ENCODE measurements at regions not wholly inside any gene's neighbourhood (a gene's known extent, or its start where the extent isn't known, plus 50 kb on each side); places are given as distances from the start of the nearest gene placed in this dataset.

GRCh38 chr9:86663905-86664304 lies 283.4 kb downstream of the GAS1 start:
- DNase-seq (ENCODE audit: low spot score), result no peak
- TF ChIP-seq, protein P1, sequence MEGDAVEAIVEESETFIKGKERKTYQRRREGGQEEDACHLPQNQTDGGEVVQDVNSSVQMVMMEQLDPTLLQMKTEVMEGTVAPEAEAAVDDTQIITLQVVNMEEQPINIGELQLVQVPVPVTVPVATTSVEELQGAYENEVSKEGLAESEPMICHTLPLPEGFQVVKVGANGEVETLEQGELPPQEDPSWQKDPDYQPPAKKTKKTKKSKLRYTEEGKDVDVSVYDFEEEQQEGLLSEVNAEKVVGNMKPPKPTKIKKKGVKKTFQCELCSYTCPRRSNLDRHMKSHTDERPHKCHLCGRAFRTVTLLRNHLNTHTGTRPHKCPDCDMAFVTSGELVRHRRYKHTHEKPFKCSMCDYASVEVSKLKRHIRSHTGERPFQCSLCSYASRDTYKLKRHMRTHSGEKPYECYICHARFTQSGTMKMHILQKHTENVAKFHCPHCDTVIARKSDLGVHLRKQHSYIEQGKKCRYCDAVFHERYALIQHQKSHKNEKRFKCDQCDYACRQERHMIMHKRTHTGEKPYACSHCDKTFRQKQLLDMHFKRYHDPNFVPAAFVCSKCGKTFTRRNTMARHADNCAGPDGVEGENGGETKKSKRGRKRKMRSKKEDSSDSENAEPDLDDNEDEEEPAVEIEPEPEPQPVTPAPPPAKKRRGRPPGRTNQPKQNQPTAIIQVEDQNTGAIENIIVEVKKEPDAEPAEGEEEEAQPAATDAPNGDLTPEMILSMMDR (IDR thresholded peaks at IDR 0.05; ENCODE audit: extremely low read depth, missing control alignments), result no peak

GRCh38 chr9:86662890-86663468 lies 284.3 kb downstream of the GAS1 start:
- DNase-seq (ENCODE audit: low spot score), result no peak
- TF ChIP-seq, protein P1 (IDR thresholded peaks at IDR 0.05; ENCODE audit: extremely low read depth, missing control alignments), result no peak

DNA sequence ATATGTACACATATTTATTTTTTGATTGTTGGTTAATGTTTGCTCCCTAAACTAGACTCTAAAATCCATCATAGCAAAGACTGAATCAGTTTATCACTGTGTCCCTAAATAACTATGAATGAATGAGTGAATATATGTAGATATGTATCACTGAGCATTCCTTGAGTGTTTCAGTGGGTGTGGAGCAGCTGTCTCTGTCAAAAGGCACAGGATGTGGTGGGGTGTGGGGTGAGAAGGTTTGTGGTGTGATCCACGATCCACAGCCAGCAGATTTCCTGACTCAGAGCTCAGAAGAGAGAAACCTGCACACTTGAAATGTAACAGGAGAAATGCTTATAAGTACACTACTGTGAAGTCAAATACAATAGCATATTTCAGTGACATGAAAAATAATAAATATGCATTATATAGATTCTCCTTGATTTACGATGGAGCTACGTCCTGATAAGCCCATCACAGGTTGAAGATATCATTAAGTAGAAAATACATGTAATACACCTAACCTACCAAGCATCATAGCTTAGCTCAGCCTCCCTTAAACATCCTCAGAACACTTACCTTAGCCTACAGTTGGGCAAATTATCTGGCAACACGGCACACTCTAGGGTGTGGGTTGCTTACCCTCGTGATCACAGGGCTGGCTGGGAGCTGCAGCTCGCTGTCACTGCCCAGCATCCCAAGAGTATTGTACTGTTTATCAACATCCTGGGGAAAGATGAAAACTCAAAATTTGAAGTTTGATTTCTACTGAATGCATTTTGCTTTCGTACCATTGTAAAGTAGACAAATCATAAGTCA lies 287.0 kb downstream of the GAS1 start:
- no peak for DNase-seq (ENCODE audit: low spot score)
- TF ChIP-seq, protein P1 (IDR thresholded peaks at IDR 0.05; ENCODE audit: extremely low read depth, missing control alignments), result no peak

DNA sequence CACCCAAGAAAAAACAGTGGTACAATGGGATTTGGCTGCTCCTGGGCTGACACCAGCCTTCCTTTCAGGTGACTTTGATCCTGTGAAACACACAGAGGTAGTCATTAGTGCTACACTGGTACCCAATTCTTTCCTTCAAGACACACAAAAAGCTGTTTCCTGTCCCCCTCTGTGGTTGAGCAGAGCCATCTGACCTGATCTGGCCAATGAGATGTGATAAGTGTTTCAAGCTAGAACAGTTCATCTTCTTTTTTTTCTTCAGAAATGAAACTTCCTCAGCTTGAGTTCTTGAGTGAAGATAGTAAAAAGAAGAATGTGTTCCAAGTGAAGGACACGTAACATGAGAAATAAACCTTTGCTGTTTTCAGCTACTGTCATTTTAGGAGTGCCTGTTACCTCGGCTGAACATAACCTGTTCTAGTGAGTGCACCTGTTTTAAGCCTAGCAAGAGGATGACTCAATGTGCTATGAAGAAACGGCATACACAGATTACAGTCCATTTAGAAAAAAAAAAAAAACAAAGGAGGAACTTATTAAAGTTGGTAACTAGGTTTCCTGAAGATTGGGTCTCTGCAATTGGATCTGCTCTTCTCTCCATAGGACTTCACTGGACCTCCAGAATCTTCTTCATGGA lies 287.8 kb downstream of the GAS1 start:
- DNase-seq (ENCODE audit: low spot score), result no peak

DNA sequence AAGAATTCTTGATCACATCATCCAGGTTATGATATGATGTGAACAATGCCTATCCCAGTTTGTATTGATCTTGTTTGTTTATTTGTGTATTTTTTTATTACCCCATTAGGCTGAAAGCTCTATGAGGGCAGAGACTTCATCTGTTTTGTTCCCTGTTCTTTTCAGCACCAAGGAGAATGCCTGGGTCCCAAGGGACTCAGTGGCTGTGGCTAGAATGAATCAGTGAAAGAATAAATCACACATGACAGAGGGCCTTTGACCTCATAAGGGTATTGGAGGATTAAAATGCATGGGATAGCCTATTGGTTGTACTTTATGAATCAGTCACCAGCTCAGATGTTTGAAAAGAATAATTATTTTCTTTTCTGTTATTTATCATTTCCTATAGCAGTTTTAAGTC lies 292.2 kb downstream of the GAS1 start:
- no peak for DNase-seq (ENCODE audit: low spot score)
- TF ChIP-seq, protein P1 (IDR thresholded peaks at IDR 0.05; ENCODE audit: extremely low read depth, missing control alignments), result no peak

More for the DNA sequence above, 287.8 kb downstream of the GAS1 start:
- TF ChIP-seq, protein P1 (IDR thresholded peaks at IDR 0.05; ENCODE audit: extremely low read depth, missing control alignments), result no peak

GRCh38 chr9:86653466-86653865 lies 293.8 kb downstream of the GAS1 start:
- TF ChIP-seq, protein P1 (IDR thresholded peaks at IDR 0.05; ENCODE audit: extremely low read depth, missing control alignments), result no peak
- no peak for DNase-seq (ENCODE audit: low spot score)

- DNase-seq (ENCODE audit: low spot score), result no peak
- TF ChIP-seq, protein P1 (IDR thresholded peaks at IDR 0.05; ENCODE audit: extremely low read depth, missing control alignments), result no peak
Measured at GRCh38 chr9:86652736-86653135, 294.6 kb downstream of the GAS1 start.

Measured in GM20000 (cell line).